PFSK-1 (cell line): ENCODE measurements at regions not wholly inside any gene's neighbourhood (a gene's known extent, or its start where the extent isn't known, plus 50 kb on each side); places are given as distances from the start of the nearest gene placed in this dataset.

Experiments
- FOXP2 ChIP-seq: optimal IDR thresholded peaks from 2 replicates; pipeline ENCODE3; 2011; ENCODE audit warnings: borderline replicate concordance, control low read depth, inconsistent platforms; ENCODE audit not compliant: insufficient read depth; ENCODE audit errors: extremely low read length, extremely low read depth
- POLR2AphosphoS5 ChIP-seq: IDR thresholded peaks from 2 replicates; pipeline ENCODE4 v1.6.1; 2012; ENCODE audit warnings: low read depth, mild to moderate bottlenecking, control low read depth, low read length, moderate library complexity
- SIN3A ChIP-seq: IDR thresholded peaks from 2 replicates; pipeline ENCODE4 v1.6.1; 2012; ENCODE audit warnings: mild to moderate bottlenecking, low read length, moderate library complexity, borderline replicate concordance; ENCODE audit not compliant: insufficient read depth
- TAF1 ChIP-seq: IDR thresholded peaks from 2 replicates; pipeline ENCODE4 v1.6.1; 2012; ENCODE audit warnings: low read length, control low read depth, borderline replicate concordance; ENCODE audit not compliant: insufficient read depth
- TF ChIP-seq, protein P1 (sequence below), 2 experiments: IDR thresholded peaks; 2 replicates each; pipeline versions ENCODE4 v1.6.1 to v1.8.0; 2011 to 2012; ENCODE audit warnings: low read depth in 2 of 2, low read length in 2 of 2, control low read depth in 1 of 2, inconsistent platforms in 1 of 2, mild to moderate bottlenecking in 1 of 2, moderate library complexity in 1 of 2; ENCODE audit not compliant: insufficient read depth in 1 of 2

DNA sequence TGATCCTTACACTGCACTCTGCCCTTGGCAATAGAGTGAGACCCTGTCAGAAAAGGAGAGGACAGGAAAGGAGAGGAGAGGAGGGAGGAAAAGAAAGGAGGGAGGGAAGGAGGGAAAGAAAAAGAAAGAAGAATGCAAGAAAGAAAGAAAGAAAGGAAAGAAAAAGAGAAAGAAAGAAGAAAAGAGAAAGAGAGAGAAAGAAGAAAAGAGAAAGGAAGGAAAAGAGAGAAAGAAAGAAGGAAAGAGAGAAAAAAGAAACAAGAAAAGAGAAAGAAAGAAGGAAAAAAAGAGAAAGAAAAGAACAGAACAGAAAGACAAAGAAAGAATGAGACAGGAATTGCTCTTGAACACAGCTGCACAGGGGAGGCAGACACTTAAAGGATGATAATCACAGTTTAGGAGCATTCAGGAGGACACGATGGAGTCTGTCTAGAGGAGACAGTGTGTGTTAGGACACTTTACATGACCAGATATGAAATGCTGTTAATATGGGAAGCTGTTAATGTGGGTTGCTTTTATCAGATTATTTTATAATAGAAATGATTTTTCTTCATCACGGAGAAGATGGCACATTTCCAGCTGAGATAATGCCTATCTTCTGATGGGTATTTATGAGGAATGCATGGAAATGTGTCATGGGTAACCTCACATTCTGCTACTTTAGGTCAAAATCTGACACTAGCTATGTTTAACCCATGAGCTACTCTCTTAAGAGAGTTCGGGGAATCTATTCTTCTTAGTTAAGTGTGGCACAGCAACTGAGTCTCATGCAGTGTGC is 160.5 kb downstream of the BAMBI start:
- TF ChIP-seq, protein P1, sequence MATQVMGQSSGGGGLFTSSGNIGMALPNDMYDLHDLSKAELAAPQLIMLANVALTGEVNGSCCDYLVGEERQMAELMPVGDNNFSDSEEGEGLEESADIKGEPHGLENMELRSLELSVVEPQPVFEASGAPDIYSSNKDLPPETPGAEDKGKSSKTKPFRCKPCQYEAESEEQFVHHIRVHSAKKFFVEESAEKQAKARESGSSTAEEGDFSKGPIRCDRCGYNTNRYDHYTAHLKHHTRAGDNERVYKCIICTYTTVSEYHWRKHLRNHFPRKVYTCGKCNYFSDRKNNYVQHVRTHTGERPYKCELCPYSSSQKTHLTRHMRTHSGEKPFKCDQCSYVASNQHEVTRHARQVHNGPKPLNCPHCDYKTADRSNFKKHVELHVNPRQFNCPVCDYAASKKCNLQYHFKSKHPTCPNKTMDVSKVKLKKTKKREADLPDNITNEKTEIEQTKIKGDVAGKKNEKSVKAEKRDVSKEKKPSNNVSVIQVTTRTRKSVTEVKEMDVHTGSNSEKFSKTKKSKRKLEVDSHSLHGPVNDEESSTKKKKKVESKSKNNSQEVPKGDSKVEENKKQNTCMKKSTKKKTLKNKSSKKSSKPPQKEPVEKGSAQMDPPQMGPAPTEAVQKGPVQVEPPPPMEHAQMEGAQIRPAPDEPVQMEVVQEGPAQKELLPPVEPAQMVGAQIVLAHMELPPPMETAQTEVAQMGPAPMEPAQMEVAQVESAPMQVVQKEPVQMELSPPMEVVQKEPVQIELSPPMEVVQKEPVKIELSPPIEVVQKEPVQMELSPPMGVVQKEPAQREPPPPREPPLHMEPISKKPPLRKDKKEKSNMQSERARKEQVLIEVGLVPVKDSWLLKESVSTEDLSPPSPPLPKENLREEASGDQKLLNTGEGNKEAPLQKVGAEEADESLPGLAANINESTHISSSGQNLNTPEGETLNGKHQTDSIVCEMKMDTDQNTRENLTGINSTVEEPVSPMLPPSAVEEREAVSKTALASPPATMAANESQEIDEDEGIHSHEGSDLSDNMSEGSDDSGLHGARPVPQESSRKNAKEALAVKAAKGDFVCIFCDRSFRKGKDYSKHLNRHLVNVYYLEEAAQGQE (IDR thresholded peaks at IDR 0.05; ENCODE audit: insufficient read depth in 1 of 2, low read depth in 2 of 2, low read length in 2 of 2), result no peak
- no peak for TF ChIP-seq POLR2AphosphoS5
- TF ChIP-seq SIN3A, result no peak
- no peak for TF ChIP-seq TAF1
- TF ChIP-seq FOXP2, result no peak

DNA sequence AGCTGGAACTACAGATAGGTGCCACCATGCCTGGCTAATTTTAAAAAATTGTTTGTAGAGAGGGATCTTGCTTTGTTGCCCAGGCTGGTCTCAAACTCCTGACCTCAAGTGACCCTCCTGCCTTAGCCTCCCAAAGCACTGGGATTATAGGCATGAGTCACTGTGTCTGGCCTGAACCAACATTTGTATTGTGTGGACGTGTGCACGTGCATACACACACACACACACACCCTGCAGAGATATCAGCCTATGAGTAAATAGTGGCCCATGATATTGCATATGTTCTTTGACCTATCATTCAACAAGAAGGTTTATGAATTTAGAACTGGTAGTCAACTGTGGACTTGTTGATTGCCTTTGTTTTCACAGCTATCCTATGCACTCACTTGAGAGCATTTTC is 161.6 kb downstream of the BAMBI start:
- TF ChIP-seq, protein P1 (IDR thresholded peaks at IDR 0.05; ENCODE audit: insufficient read depth in 1 of 2, low read depth in 2 of 2, low read length in 2 of 2), result no peak
- TF ChIP-seq FOXP2, result no peak
- TF ChIP-seq SIN3A, result no peak
- no peak for TF ChIP-seq POLR2AphosphoS5
- TF ChIP-seq TAF1, result no peak

GRCh38 chr10:28839600-28840007 is 162.3 kb downstream of the BAMBI start:
- TF ChIP-seq FOXP2 (no peak), SIN3A (no peak), POLR2AphosphoS5 (no peak), TAF1 (no peak)
- TF ChIP-seq, protein P1 (IDR thresholded peaks at IDR 0.05; ENCODE audit: insufficient read depth in 1 of 2, low read depth in 2 of 2, low read length in 2 of 2), result no peak

DNA sequence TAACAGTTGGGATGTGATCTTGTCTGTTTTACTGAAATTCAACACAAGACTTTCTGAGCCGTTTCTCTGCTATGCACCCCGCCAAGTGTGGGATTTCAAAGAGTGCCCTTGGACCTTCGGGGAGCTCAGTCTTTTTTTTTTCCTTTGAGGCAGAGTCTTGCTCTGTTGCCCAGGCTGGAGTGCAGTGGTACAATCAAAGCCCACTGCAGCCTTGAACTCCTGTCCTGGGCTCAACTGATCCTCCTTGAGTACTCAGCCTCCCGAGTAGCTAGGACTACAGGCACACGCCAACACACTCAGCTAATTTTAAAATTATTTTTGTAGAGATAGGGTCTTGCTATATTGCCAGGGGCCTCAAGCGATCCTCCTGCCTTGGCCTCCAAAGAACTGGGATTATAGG is 162.9 kb downstream of the BAMBI start:
- TF ChIP-seq SIN3A (no peak), TAF1 (no peak), FOXP2 (no peak), POLR2AphosphoS5 (no peak)
- TF ChIP-seq, protein P1 (IDR thresholded peaks at IDR 0.05; ENCODE audit: insufficient read depth in 1 of 2, low read depth in 2 of 2, low read length in 2 of 2), result no peak
